ENCODE measurements at regions not wholly inside any gene's neighbourhood (a gene's known extent, or its start where the extent isn't known, plus 50 kb on each side); places are given as distances from the start of the nearest gene placed in this dataset.

DNA sequence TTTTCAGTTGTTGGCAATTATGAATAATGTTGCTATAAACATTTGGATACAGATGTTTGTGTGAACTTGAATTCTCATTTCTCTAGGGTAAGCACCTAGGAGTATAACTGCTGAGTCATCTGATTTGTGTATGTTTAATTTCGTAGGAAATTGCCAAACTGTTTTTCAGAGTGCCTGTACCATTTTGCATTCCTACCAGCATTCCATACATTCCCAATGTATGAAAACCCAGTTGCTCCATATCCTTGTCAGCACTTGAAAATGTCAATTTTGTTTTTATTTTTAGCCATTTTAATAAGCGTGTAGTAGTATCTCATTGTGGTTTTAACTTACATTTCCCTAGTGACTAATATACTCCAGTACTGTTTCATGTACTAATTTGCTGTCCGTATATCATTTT lies 98.5 kb upstream of the TSC22D2 start:
- TF ChIP-seq EZH2 (IDR thresholded peaks at IDR 0.05; ENCODE audit: insufficient read depth, poor library complexity, severe bottlenecking) (no peak), EZH2phosphoT487 (IDR thresholded peaks at IDR 0.05; ENCODE audit: insufficient read depth, low read depth) (no peak)
